Bronchial epithelial cell (primary cell): ENCODE measurements at regions not wholly inside any gene's neighbourhood (a gene's known extent, or its start where the extent isn't known, plus 50 kb on each side); places are given as distances from the start of the nearest gene placed in this dataset.

Source experiments
- DNase-seq: peaks from one replicate; pipeline ENCODE4 v3.0.0-alpha.2; 2010; ENCODE audit warnings: low read depth
- FAIRE-seq: peaks from 2 replicates; lab custom pipeline; 2011; peaks lifted over from hg19 to GRCh38; lab: Jason Lieb, UNC
- H3K27me3 ChIP-seq: 2 replicates; pipeline ENCODE4 v1.5.1; 2011; ENCODE audit warnings: low read length; ENCODE audit not compliant: control insufficient read depth, insufficient read depth
- H3K36me3 ChIP-seq: 2 replicates; pipeline ENCODE4 v1.5.1; 2011; ENCODE audit warnings: low read length; ENCODE audit not compliant: control insufficient read depth, insufficient read depth
- H3K4me3 ChIP-seq: 2 replicates; pipeline ENCODE4 v1.5.1; 2011; ENCODE audit warnings: mild to moderate bottlenecking, low read depth, low read length, control low read depth
- CTCF ChIP-seq: IDR thresholded peaks from 2 replicates; pipeline ENCODE4 v1.5.1; 2011; ENCODE audit warnings: mild to moderate bottlenecking, moderate library complexity, low read length, control low read depth, inconsistent platforms; ENCODE audit not compliant: insufficient read depth, severe bottlenecking

GRCh38 chr12:62146318-62146717, 113.9 kb upstream of the USP15 start:
- H3K36me3 ChIP-seq, result no peaks in the 10 kb centered on the region
- TF ChIP-seq CTCF, result no peak
- H3K27me3 ChIP-seq, result no peaks in the 10 kb centered on the region
- FAIRE-seq (no peak), DNase-seq (no peak)
- no peak overlapping the region for H3K4me3 ChIP-seq

GRCh38 chr12:62158013-62158412, 102.2 kb upstream of the USP15 start:
- no peak overlapping the region for H3K4me3 ChIP-seq
- FAIRE-seq (no peak), DNase-seq (no peak)
- H3K36me3 ChIP-seq, result no peaks in the 10 kb centered on the region
- no peak for TF ChIP-seq CTCF
- no peaks in the 10 kb centered on the region for H3K27me3 ChIP-seq

GRCh38 chr12:62158461-62159360, 101.5 kb upstream of the USP15 start:
- no peaks in the 10 kb centered on the region for H3K36me3 ChIP-seq
- no peak overlapping the region for H3K4me3 ChIP-seq
- no peak for FAIRE-seq
- no peaks in the 10 kb centered on the region for H3K27me3 ChIP-seq
- TF ChIP-seq CTCF, result no peak
- DNase-seq, result no peak

GRCh38 chr12:62162214-62162613, 98.0 kb upstream of the USP15 start:
- FAIRE-seq (no peak), DNase-seq (no peak)
- H3K27me3 ChIP-seq, result no peaks in the 10 kb centered on the region
- no peak for TF ChIP-seq CTCF
- H3K36me3 ChIP-seq, result no peaks in the 10 kb centered on the region
- H3K4me3 ChIP-seq, result no peak overlapping the region

GRCh38 chr12:62163368-62163767, 96.8 kb upstream of the USP15 start:
- Histone ChIP-seq H3K36me3 (no peaks in the 10 kb centered on the region), H3K4me3 (no peak overlapping the region), H3K27me3 (no peaks in the 10 kb centered on the region)
- FAIRE-seq (no peak), DNase-seq (no peak)
- no peak for TF ChIP-seq CTCF
